Anterior cingulate cortex (tissue), 58 donors: ENCODE measurements at regions not wholly inside any gene's neighbourhood (a gene's known extent, or its start where the extent isn't known, plus 50 kb on each side); places are given as distances from the start of the nearest gene placed in this dataset.

Experiments used
- DNase-seq, 58 donors: peaks; one replicate each; lab custom pipeline; 2025; lab: John Stamatoyannopoulos, UW

DNA sequence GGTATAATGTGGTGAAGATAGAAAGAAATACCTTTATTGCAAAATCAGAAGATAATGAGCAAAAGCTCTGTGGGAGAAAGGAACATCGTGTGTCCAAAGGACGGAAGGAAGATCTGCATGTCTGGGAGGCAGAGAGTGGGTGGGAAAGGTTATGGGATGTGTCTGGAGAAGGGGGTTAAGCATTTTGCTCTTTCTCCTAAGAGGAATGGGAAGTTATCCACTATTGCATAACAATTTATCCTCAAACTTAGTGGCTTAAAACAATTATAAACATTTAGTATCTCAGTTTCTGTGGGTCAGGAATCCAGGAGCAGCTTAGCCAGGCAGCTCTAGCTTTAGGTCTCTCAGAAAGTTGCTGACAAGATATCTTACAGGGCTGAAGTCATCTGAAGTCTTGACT lies 229.1 kb upstream of the CITED2 start:
- DNase-seq = no peak

DNA sequence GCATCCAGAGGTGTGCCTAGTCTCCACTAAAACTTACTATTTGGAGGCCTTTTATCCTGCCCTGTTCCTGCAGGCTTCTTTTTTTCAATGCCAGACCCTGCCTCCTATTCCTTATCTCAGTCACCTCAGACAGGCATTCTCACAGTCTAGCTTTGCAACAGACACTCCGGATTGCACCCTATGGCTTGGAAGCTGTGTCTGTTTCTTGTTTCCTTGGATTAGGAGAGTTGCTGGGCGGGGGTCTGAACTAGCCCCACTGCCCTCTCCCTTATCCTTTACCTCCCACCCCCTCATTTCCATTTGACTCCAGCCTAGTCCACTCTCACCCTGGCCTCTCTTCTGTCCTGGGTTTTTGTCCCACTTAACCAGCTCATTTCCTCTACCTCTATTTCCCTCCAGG lies 228.1 kb upstream of the CITED2 start:
- no peak for DNase-seq

DNA sequence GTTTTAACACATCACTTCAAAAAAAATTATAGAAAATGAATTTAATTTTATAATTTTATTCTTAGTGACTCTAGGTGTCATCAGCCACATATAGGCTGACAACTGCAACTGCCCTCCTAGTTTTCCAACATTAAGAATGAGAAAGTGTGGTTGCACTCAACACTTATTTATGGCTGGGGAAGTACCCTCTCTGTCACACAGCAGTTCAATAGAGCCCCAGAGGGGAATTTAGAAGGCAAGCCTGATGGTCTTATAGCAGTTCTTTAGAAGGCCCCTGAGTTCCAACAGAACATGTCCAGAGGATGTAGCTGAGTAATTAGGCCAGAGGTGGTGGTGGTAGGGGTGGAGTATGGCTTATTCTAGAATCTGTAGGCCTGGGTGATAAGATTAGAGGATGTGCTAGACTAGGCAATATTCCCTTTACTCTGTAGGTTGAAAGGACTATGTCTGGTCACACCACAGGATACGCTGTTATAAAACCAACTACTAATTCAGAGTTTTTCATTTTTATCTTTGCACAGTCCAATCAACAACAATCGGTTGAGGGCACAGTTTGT lies 226.5 kb upstream of the CITED2 start:
- no peak for DNase-seq

DNA sequence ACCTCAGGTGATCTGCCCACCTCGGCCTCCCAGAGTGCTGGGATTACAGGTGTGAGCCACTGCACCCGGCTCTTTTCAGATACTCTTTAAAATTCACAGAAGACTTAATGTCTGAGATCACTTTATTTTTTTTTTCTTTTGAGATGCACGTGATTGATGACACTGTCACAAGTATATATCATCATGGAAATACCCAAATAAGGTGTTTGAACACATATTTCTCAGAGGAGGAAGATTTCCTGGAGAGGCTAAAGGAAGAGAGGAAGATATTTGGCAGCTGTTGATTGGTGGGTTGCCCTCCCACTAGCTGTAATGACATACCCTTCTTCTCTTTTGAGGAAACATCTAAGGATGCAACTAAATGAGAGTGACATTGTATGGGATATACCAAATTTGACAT lies 225.9 kb upstream of the CITED2 start:
- DNase-seq = no peak

DNA sequence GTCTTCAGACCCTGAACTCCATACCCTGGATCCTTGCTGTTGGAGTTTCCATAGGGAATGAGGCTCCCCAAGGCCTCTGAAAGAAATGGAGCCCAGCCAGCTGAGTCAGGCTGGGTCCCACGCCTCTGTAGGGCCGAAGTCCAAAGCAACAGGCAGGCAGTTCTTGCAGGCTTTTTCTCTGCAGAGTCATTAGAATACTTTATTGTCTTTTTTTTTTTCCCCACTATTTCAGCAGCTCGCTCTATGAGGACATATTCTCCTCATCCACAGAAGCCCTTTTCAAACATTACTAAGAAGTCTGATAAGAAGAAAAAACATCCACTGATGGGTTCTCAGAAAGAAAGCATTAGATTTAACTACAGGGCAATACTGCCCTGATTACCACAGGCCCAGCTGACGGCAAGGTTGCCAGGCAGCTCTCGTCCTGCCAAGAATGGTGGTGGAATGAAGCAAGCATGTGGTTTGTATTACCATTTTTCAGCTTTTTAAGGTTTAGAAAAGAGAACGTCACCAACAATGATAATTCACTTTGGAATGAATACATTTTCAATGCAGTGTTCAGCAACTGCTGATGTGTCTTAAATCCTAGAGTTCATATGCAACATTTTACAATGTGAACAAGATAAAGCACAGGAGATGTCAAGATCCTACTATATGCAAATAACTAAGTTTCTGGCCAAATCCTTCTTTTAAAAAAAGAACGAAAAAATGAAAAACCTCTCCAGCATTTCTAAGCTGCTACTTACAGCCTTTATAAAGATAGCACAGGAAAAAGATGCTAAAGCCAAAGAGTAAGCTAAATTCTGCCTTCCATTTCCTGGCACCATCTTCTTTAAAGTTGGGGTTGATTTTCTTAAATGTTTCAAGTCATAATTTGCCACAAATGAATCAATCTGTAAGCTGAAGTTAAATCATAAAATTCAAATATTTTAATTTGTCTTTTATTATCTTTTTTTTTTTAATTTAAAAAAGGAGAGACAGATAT lies 223.6 kb upstream of the CITED2 start:
- peak in 51 of 58 donors; percentile 1 to 64 (median 18) for DNase-seq

DNA sequence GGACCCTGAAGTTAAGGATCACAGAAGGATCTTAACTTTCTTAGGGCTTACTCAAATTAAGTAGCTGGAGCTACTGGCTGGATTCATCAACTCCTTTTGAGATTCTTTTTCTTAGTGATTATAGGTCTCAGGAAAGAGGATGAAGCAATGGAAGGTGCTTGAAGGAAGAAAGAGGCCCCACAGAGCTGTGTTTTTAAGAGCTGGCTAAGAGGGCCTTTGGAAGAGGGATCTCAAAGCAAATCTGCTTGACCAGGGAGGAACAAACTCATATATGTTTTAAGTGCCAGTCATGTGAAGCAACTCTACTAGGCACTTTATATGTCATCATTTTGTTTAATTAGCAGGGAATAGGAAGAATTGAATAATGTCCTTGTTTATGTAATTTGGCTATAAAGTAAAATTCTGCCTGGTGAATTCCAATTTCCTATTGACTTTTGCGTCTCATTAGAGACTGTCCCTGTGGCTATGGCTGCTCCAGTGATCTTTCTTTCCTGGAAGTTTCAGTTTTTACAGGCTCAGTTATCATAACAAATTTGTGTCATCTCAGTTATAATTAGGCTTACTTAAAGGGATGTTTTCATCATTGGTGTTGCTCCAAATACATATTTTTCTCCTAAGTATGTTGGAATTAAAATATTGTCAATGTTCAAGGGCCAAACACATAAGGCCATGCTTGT lies 222.8 kb upstream of the CITED2 start:
- DNase-seq = no peak

DNA sequence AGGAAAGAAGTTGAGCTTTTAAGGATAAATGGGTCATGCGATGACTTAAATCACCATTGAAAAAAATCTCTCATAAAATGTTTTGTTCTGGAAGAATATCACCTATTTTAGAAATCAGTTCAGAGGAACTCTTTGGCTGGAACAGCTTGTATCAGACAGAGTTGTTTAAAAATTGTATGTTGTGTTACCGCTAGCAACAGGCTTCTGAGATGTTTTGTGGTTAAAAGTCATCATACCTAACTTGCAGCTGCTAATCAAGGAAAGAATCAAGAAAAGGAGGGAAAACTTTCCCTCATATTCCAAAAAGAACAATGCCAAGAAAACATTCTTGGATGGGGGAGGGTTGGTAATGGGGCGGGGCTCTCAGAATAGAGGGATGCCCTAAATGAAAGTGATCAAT lies 220.7 kb upstream of the CITED2 start:
- no peak for DNase-seq

DNA sequence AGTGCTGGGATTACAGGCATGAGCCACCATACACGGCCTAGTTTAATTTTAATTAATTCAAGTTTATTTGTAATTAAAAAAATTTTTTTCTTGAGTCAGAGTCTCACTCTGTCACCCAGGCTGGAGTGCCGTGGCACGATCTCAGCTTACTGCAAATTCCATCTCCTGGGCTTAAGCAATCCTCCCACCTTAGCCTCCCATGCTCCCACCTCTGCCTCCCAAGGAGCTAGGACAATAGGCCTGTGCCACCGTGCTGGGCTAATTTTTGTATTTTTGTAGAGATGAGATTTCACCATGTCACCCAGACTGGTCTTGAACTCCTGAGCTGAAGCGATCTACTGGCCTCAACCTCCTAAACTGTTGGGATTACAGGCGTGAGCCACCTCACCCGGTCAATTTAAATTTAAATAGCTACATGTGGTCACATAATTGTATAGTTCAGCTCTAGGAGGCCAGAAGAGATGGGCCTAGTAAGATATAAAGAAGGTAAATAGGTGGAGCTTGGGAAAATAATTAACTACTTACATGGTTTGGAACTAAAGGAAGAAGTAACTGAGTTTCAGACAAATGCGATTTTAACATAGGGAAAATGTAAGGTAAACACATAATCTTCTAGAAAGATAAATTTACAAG lies 220.0 kb upstream of the CITED2 start:
- DNase-seq = no peak

DNA sequence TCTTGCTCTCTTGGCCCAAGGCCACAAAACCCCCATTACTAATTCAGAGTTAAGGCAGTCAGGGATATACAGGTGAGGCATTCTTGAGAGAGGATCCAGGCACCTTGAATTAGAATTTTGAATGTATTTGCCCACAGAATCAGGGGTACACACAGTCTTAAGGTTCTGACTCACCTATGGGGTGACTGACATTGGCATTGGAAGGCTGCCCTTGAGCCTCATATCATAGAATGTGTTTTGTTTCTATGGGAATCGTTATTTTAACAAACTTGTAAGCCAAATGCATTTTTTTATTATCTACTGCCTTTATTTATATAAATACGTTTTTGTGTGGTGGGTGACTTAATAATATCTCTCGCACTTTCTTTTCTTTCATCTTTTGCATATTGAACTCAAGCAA lies 218.6 kb upstream of the CITED2 start:
- DNase-seq = no peak

DNA sequence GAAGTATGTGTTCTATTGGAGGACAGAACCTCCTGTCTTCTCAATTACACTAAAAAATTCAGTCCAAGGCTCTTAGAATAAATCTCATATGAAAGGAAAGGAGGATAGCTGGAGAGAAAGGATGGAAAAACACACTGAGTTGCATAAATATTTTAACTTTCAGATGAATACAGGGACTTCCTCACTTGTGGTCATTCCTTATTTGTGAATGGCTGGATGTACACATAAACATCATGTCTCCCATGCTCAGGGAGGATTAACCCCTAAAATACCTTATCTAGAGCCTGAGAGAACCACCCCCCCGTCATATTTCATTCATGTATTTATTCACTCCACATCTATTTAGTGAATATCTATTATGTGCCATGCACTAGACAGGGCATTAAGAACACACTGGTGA lies 217.6 kb upstream of the CITED2 start:
- no peak for DNase-seq

DNA sequence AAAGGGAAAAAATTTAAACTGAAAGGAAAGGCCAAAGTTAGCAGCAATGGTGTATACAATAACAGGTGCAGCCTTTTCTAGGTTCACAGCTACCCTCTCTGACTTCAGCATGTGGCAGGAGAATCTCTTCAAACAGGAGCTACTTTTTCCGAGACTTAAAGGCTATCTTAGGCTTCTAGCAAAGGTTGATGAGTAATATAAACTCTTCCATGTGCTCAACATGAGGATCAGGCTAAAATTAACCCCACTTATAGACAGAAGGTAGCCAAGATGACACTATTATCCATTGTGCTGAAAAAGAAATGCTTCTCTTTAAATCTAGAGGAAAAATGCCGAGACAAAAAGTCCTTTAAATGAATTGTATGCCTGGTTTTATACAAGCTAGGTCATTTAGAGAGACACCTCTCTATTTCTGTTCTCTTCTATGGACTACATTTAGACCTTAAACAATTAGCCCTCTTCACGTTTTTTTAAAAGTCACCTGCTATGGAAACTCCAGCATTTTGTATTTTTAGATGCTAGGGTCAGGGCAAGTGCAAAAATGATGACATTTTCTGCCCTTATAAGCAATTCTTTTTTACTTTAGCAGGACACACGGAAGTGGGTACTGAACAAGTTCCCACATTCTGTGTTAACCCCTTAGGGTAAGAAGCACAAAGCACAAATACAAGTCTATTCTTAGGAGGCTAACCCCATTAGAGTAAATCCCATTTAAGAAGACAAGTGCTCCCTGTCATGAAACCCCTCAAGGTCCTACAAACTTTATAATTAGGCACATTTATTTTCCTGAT lies 216.8 kb upstream of the CITED2 start:
- no peak for DNase-seq

DNA sequence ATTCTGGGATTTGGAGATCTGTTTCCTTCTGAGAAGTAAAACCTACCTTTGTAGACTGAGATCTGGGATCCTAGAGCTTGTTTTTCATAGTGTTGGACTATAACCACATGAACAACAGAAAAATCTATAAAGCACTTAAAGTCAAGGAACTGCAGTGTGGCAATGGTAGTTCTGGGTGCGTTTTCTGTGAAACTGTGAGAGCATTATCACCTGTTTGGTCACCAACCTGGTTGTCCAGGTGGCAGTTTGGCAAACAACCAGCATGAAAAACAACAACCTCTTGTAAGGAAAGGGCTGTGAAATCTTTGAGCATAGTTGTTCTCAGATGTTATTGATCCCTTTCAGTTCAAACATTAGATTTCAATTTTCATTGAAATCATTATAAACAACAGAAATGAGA lies 215.8 kb upstream of the CITED2 start:
- DNase-seq = no peak

DNA sequence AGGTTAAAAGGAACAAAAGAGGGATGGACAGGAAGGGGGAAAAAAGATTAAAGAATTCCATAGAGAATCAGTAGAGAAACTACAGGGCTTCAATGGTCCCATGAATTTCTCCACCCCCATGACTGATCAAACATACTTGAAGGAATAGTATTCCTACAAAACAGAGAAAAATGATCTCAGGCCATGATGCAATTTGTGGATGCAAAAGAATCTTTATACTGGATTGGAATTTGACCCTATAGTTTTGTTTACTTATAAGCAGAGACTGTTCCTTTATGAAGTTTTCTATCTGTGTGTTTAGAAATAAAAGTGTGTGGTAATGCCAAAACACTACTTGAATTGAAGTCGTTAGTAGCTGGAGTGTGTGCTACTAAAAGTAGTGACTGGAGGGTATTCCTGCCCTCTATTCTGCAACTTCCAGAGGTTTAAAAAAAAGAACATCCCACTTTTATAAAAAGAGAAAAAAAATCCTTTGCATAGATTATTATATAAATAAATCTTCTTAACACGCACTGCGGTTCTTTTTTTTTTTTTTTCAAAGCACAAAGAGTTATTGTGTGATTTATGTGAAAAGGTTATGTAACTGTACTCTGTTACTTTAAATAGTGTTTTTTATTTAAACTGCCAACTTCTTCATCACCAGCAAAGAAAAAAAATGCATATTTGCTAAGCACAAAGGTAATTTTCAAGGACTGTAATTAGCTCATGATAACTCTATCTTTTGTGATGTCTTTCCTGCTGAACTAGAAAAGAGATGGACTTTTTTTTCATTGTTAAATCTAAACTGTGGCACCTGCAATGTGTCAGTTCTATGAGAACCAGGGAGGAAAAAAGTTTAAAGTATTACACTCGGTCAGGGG lies 214.5 kb upstream of the CITED2 start:
- no peak for DNase-seq

DNA sequence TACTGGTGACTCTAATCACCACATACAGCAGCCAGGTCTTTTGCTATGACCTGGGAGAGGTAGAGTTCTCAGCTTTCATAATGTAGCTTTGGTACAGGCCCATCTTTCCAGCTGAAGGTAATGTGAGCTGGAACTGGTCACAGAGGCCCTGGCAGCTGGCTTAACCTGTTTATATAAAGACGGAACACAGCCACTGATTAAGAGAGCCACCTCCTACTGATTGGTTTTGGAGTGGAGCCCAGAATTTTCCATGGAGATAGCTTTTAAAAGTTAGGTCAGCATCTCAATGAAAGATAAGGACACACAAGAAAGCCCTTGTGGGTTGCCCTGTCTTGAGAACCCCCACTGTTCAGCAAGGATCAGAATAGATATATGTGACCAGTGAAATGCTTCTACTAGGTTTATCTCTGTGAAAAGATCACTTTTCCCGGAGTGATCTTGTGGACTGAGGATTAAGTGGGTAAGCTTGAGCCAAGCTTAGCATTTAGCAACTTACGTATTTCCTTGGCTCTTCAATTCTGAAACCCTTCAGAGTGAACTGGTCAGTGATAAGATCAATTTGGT lies 213.7 kb upstream of the CITED2 start:
- DNase-seq = no peak

DNA sequence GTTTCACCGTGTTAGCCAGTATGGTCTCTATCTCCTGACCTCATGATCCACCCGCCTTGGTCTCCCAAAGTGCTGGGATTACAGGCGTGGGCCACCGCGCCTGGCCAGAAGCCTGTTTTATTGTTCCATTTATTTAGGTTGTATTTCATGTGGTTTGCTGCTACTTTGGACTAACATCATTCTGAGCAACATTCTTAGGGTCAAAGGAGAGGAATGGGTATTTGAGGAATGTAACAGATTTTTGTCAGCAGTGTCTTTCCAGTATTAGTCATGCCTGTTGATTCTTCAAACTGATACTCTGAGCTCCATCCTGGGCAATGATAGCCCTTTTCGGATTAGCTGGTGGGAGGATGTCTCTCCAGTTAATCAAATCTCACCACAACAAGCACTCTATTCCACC lies 213.0 kb upstream of the CITED2 start:
- DNase-seq = no peak

DNA sequence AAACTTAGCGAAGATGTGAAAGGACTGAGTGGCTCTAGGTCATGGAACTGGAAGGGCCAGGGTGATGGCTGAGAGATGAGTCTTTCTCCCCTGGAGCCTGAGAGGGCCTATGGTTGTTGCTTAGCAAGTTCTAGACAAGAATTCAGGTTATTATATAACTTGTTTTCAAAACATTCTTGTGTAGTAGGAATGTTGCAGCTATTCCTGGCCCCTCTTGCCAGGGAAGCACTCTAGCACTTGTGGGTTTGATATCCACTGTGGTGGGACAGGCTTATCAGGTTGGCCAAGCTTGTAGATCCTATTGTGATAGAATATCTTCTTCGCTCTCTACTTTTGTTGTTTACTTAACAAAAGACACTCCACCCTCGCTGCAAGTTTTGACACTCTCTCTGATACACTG lies 211.8 kb upstream of the CITED2 start:
- DNase-seq = no peak

DNA sequence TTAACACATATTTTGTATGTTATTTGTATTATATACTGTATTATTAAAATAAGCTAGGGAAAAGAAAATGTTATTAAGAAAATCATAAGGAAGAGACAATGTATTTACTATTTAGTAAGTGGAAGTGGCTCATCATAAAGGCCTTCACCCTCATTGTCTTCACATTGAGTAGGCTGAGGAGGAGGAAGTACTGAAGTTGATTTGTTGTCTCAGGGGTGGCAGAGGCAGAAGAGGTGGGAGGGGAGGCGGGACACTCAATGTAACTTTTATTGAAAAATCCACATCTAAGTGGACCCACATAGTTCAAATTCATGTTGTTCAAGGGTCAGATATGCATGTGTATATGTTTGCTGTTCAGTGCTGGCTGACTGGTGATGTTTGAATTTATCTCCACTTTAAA lies 210.2 kb upstream of the CITED2 start:
- DNase-seq = no peak

DNA sequence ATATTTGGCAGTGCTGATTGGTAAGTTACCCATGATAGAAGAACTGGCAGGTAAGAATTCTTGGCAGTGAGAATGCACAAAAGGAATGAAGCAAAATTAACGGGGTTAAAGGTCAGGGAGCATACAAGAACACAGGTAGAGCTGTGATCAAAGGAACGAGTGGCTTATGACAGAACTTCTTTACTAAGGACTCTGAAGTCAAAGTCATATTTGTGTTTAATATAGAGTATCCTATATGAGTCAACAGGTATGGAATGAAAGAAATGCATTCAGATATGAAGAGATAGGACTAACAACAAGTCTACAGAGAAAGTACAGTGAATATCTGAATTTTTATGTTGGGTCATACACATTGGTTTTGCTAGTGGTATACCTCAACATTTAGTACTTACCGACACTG lies 209.0 kb upstream of the CITED2 start:
- DNase-seq = no peak

DNA sequence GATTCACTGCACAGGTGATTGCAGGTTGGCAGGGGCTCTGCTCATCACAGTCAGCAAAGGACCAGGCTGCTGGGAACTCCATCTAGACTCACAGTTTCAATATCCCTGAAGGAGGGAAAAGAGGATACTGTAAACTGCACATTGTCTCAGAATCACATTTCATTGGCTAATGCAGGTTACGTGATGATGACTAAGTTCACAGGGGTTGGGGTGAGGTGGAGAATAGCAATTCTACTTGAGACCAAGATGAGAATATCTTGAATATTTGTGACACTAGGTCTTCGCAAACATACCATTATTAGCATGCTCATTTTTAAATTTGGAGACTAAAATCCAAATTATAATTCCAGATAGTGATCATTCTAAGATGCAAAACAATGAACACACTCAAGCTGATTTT lies 208.5 kb upstream of the CITED2 start:
- no peak for DNase-seq
